ENCODE measurements at regions not wholly inside any gene's neighbourhood (a gene's known extent, or its start where the extent isn't known, plus 50 kb on each side); places are given as distances from the start of the nearest gene placed in this dataset.

DNA sequence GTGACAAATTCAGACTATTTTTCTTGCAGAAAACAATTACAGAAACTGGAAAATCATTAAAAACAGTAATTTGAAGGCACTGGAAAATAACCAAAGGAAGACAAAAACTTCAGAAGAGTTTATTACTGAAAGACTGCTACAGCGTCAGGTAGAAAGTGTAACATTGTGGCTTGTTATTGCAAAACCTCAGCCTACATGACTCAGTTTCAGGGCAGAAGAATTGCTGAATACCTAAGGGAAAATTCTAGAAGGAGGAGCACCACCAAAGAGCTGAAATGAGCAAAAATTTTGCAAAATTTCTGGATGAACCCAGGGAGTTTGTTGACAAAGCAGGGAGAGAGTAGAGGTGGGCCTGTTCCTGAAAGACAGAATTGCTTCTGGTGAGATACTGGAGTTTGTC is 219.6 kb downstream of the C3orf38 start:
- Histone ChIP-seq H3K4me1 (ENCODE audit: insufficient read depth, low read length) (no peaks in the 10 kb centered on the region), H3K4me3 (ENCODE audit: low read length) (no peak overlapping the region)

GRCh38 chr3:88369767-88370166 is 220.0 kb downstream of the C3orf38 start:
- Histone ChIP-seq H3K27me3 (ENCODE audit: insufficient read depth, low read length) (no peaks in the 10 kb centered on the region), H3K36me3 (ENCODE audit: insufficient read depth, low read length) (no peaks in the 10 kb centered on the region), H2AFZ (ENCODE audit: low read depth, low read length) (no peak overlapping the region), H3K9me3 (ENCODE audit: low read length) (no peaks in the 10 kb centered on the region), H3K4me1 (ENCODE audit: insufficient read depth, low read length) (no peaks in the 10 kb centered on the region), H3K4me3 (ENCODE audit: low read length) (no peak overlapping the region)

More for the DNA sequence above, 219.6 kb downstream of the C3orf38 start:
- Histone ChIP-seq H3K27me3 (ENCODE audit: insufficient read depth, low read length) (no peaks in the 10 kb centered on the region), H2AFZ (ENCODE audit: low read depth, low read length) (no peak overlapping the region), H3K36me3 (ENCODE audit: insufficient read depth, low read length) (no peaks in the 10 kb centered on the region), H3K9me3 (ENCODE audit: low read length) (no peaks in the 10 kb centered on the region)

- H3K9me3 ChIP-seq (ENCODE audit: low read length): no peaks in the 10 kb centered on the region
- no peaks in the 10 kb centered on the region for H3K36me3 ChIP-seq (ENCODE audit: insufficient read depth, low read length)
- no peaks in the 10 kb centered on the region for H3K4me1 ChIP-seq (ENCODE audit: insufficient read depth, low read length)
- no peaks in the 10 kb centered on the region for H3K27me3 ChIP-seq (ENCODE audit: insufficient read depth, low read length)
- H2AFZ ChIP-seq (ENCODE audit: low read depth, low read length): no peak overlapping the region
- H3K4me3 ChIP-seq (ENCODE audit: low read length): no peak overlapping the region
Measured at GRCh38 chr3:88385090-88385489, 235.3 kb downstream of the C3orf38 start.

DNA sequence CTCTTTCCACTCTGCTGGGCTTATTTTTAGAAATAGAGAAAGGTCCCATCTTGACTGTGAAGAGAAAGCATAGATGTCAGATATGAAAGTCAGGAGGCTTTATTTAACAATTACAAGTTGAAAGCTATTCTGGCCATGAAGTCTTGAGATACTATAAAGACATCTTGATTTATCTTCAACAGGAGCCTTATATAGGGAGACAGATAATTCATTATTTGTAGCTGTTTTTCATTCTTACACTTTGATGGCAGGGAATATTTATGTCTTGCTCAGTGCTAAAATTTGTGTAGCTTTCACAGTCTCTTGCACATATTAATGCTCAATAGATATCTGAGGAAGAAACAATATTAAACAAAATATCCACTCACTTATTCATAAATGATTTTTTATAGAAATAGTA is 248.8 kb downstream of the C3orf38 start:
- no peaks in the 10 kb centered on the region for H3K9me3 ChIP-seq (ENCODE audit: low read length)
- no peak overlapping the region for H3K4me3 ChIP-seq (ENCODE audit: low read length)
- H2AFZ ChIP-seq (ENCODE audit: low read depth, low read length): no peak overlapping the region
- no peaks in the 10 kb centered on the region for H3K36me3 ChIP-seq (ENCODE audit: insufficient read depth, low read length)
- H3K27me3 ChIP-seq (ENCODE audit: insufficient read depth, low read length): no peaks in the 10 kb centered on the region
- peaks cover 4% of the 10 kb centered on the region for H3K4me1 ChIP-seq (ENCODE audit: insufficient read depth, low read length)

- Histone ChIP-seq H3K36me3 (ENCODE audit: insufficient read depth, low read length) (no peaks in the 10 kb centered on the region), H3K4me3 (ENCODE audit: low read length) (no peak overlapping the region), H3K27me3 (ENCODE audit: insufficient read depth, low read length) (no peaks in the 10 kb centered on the region), H2AFZ (ENCODE audit: low read depth, low read length) (no peak overlapping the region), H3K9me3 (ENCODE audit: low read length) (no peaks in the 10 kb centered on the region), H3K4me1 (ENCODE audit: insufficient read depth, low read length) (peaks cover 4% of the 10 kb centered on the region)
Measured at GRCh38 chr3:88403319-88403718, 253.6 kb downstream of the C3orf38 start.

- Histone ChIP-seq H3K4me1 (ENCODE audit: insufficient read depth, low read length) (peaks cover 4% of the 10 kb centered on the region), H3K4me3 (ENCODE audit: low read length) (no peak overlapping the region), H3K36me3 (ENCODE audit: insufficient read depth, low read length) (no peaks in the 10 kb centered on the region), H3K9me3 (ENCODE audit: low read length) (no peaks in the 10 kb centered on the region), H3K27me3 (ENCODE audit: insufficient read depth, low read length) (no peaks in the 10 kb centered on the region), H2AFZ (ENCODE audit: low read depth, low read length) (no peak overlapping the region)
Measured at GRCh38 chr3:88408097-88408496, 258.3 kb downstream of the C3orf38 start.

DNA sequence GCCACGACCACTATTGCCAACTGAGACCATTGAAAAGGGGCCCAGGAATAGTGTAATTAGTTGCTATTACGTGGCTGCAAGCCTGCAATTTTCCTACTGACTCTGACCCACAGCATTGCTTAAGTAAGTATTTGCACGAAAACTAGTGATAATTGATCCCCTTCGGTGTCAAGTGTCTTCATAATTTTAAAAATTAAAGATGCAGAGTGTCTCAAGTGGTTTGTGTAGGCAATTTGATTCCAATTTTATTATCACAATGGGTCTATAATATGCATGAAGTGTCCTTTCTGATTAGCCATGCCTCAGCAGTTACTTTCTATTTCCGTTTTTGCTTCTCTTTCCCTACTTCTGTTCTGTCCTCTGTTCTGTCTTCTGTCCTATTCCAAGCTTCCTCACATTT is 259.2 kb downstream of the C3orf38 start:
- Histone ChIP-seq H2AFZ (ENCODE audit: low read depth, low read length) (no peak overlapping the region), H3K36me3 (ENCODE audit: insufficient read depth, low read length) (no peaks in the 10 kb centered on the region), H3K4me1 (ENCODE audit: insufficient read depth, low read length) (no peaks in the 10 kb centered on the region), H3K9me3 (ENCODE audit: low read length) (no peaks in the 10 kb centered on the region), H3K4me3 (ENCODE audit: low read length) (no peak overlapping the region), H3K27me3 (ENCODE audit: insufficient read depth, low read length) (no peaks in the 10 kb centered on the region)

GRCh38 chr3:88410259-88410658 is 260.5 kb downstream of the C3orf38 start:
- Histone ChIP-seq H3K9me3 (ENCODE audit: low read length) (no peaks in the 10 kb centered on the region), H2AFZ (ENCODE audit: low read depth, low read length) (no peak overlapping the region), H3K4me1 (ENCODE audit: insufficient read depth, low read length) (no peaks in the 10 kb centered on the region), H3K36me3 (ENCODE audit: insufficient read depth, low read length) (no peaks in the 10 kb centered on the region), H3K27me3 (ENCODE audit: insufficient read depth, low read length) (no peaks in the 10 kb centered on the region), H3K4me3 (ENCODE audit: low read length) (no peak overlapping the region)

DNA sequence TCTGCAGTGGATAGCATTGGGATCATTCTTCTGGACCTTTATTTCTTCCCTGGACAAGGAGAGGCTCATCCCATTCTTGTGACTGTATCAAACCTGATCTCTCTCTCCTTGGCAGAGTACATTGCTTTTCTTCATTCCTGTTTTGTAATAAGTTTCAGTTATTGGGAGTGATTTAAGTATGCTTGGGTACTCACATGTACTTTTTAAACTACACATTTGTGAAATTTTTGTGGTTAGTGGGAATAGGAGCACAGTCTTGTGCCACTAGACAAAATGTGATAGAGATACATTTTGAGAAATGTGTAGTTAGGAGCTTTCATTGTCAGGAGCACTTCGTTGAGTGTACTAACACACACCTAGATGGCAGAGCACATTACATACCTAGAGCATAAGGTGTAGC is 262.6 kb downstream of the C3orf38 start:
- Histone ChIP-seq H3K4me3 (ENCODE audit: low read length) (no peak overlapping the region), H2AFZ (ENCODE audit: low read depth, low read length) (no peak overlapping the region), H3K27me3 (ENCODE audit: insufficient read depth, low read length) (no peaks in the 10 kb centered on the region), H3K9me3 (ENCODE audit: low read length) (no peaks in the 10 kb centered on the region), H3K4me1 (ENCODE audit: insufficient read depth, low read length) (no peaks in the 10 kb centered on the region), H3K36me3 (ENCODE audit: insufficient read depth, low read length) (no peaks in the 10 kb centered on the region)

GRCh38 chr3:88416436-88416835 is 266.7 kb downstream of the C3orf38 start:
- Histone ChIP-seq H3K36me3 (ENCODE audit: insufficient read depth, low read length) (no peaks in the 10 kb centered on the region), H3K9me3 (ENCODE audit: low read length) (no peaks in the 10 kb centered on the region), H3K4me1 (ENCODE audit: insufficient read depth, low read length) (no peaks in the 10 kb centered on the region)

DNA sequence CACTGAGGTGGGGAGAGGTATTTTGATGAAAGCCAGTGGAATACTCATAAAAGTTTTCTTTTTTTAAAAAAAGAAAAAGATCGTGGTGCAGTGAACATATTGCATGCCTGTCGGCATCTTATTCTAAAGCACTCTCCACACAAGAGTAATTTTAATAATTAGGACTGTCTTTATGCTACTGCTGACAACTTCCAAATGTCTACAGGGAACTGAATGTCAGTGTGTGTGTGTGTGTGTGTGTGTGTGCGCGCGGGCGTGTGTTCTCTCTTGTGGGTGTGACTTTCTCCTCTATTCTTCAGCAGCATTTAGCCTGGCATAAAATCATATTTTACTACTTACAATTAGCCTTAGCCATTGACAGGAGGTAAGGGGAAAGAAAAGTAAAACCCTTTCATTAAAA is 268.5 kb downstream of the C3orf38 start:
- Histone ChIP-seq H3K27me3 (ENCODE audit: insufficient read depth, low read length) (no peaks in the 10 kb centered on the region), H3K4me3 (ENCODE audit: low read length) (no peak overlapping the region), H3K4me1 (ENCODE audit: insufficient read depth, low read length) (no peaks in the 10 kb centered on the region), H3K9me3 (ENCODE audit: low read length) (no peaks in the 10 kb centered on the region), H3K36me3 (ENCODE audit: insufficient read depth, low read length) (no peaks in the 10 kb centered on the region), H2AFZ (ENCODE audit: low read depth, low read length) (no peak overlapping the region)

More at GRCh38 chr3:88416436-88416835, 266.7 kb downstream of the C3orf38 start:
- Histone ChIP-seq H2AFZ (ENCODE audit: low read depth, low read length) (no peak overlapping the region), H3K4me3 (ENCODE audit: low read length) (no peak overlapping the region), H3K27me3 (ENCODE audit: insufficient read depth, low read length) (no peaks in the 10 kb centered on the region)

DNA sequence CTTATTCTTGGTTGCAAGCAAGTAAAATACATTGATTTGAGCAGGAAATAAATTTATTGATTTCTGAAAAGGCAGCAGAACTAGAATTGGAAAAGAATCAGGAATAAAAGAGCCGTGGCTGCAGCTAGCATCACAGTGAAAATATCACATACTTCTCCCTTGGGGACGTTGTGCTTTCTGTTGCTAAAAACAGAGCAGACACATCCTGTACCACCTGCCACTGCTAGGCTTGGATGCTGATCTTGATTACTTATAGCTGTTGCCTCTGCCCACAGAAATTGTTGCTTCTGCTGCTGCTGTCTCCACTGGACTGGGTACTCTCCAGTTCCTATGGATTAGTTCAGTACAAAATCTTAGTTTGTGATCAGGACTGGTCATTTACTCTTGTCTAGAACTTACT is 283.8 kb downstream of the C3orf38 start:
- Histone ChIP-seq H3K9me3 (ENCODE audit: low read length) (no peaks in the 10 kb centered on the region), H3K4me3 (ENCODE audit: low read length) (no peak overlapping the region), H3K4me1 (ENCODE audit: insufficient read depth, low read length) (no peaks in the 10 kb centered on the region), H3K27me3 (ENCODE audit: insufficient read depth, low read length) (no peaks in the 10 kb centered on the region), H3K36me3 (ENCODE audit: insufficient read depth, low read length) (no peaks in the 10 kb centered on the region), H2AFZ (ENCODE audit: low read depth, low read length) (no peak overlapping the region)

- no peak overlapping the region for H3K4me3 ChIP-seq (ENCODE audit: low read length)
- H3K9me3 ChIP-seq (ENCODE audit: low read length): no peaks in the 10 kb centered on the region
- no peaks in the 10 kb centered on the region for H3K36me3 ChIP-seq (ENCODE audit: insufficient read depth, low read length)
- H2AFZ ChIP-seq (ENCODE audit: low read depth, low read length): no peak overlapping the region
- H3K27me3 ChIP-seq (ENCODE audit: insufficient read depth, low read length): no peaks in the 10 kb centered on the region
- H3K4me1 ChIP-seq (ENCODE audit: insufficient read depth, low read length): no peaks in the 10 kb centered on the region
Measured at GRCh38 chr3:88434001-88434400, 284.2 kb downstream of the C3orf38 start.

DNA sequence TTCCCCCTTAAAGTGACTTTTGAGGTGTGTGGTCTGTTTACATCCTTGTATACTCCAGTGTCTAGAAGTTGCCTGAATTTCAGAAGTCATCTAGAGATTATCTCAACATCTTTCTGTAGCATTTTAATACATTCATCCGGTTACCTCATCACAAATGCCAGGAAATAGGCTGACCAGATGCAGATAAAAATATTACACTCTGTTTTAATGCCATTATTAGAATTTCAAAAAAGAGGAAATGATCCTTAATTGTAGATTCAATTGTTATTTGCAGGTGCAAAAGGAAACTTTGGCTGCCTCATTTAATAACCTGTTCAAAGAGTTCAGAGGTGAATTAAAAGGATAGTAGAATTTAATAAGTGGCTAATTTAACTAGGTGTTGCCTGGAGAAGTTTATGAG is 290.9 kb downstream of the C3orf38 start:
- no peak overlapping the region for H3K4me3 ChIP-seq (ENCODE audit: low read length)
- no peaks in the 10 kb centered on the region for H3K4me1 ChIP-seq (ENCODE audit: insufficient read depth, low read length)
- no peaks in the 10 kb centered on the region for H3K9me3 ChIP-seq (ENCODE audit: low read length)
- H3K27me3 ChIP-seq (ENCODE audit: insufficient read depth, low read length): no peaks in the 10 kb centered on the region
- no peak overlapping the region for H2AFZ ChIP-seq (ENCODE audit: low read depth, low read length)
- H3K36me3 ChIP-seq (ENCODE audit: insufficient read depth, low read length): no peaks in the 10 kb centered on the region
